GM18517 (cell line): ENCODE measurements at regions not wholly inside any gene's neighbourhood (a gene's known extent, or its start where the extent isn't known, plus 50 kb on each side); places are given as distances from the start of the nearest gene placed in this dataset.
"Not testable (repeated sequence)": the region's sequence is repeated elsewhere in the genome, so short reads cannot be mapped to it uniquely, and the experiment has no call there.

Source experiments
- ATAC-seq: cut with Tn5 transposase; IDR thresholded peaks from one replicate; pipeline ENCODE4 v1.9.1; 2021; ENCODE audit warnings: mild to moderate bottlenecking, moderate library complexity; ENCODE audit not compliant: unreplicated experiment

DNA sequence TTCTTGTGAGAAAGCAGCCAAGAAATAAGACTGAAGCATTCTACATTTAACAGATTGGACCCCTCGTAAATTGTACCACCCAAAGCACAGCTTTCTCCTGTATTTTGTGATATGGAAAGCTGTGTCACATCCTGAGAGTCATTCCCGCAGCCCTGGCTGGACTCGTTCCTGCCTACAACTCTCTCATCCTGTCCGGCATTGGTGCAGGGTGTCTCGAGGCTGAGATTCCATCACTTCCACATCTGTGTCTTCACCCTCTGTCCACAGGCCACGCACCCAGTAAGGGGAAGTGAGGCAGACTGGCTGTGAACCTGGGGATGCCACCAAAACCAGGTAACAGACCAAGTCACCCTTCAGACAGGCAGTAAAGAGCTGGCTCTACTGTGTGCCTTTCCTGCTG lies 146.2 kb upstream of the KLF6 start:
- ATAC-seq, result no peak

DNA sequence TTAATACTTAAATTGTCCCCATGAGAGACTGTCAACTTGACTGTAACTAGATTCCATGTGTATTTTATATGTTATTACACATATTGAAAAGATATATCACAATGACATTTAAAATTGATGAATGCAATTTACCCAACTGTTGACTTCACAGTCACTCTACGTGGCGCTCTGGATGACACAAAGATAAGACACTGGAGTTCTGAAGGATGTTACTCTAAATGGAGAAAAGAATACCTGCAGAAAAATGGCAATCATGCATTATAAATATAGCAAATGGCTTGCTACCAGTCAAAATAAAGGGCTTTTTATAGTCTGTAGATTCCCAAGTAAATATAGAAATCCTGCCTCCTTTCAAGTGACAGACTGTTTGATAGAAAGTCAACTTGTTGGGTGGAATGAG lies 143.6 kb upstream of the KLF6 start:
- no peak for ATAC-seq

DNA sequence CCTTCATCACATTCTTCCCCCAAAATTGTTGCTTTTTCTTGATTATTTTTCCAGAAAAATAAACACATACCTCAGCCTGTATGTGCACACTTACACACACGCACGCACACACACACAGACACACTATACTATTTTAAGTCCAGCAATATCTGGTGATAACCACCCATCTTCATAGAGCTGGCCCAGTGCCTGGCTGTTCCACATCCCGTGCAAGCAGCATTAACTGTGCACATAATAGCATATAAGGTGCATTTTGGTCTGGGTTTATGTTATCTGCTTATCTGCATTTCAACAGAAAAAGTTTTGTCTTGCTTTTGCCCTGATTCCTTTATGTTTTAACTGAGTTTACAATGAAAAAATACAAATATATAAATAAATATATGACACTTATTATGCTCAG lies 143.1 kb upstream of the KLF6 start:
- ATAC-seq, result no peak

DNA sequence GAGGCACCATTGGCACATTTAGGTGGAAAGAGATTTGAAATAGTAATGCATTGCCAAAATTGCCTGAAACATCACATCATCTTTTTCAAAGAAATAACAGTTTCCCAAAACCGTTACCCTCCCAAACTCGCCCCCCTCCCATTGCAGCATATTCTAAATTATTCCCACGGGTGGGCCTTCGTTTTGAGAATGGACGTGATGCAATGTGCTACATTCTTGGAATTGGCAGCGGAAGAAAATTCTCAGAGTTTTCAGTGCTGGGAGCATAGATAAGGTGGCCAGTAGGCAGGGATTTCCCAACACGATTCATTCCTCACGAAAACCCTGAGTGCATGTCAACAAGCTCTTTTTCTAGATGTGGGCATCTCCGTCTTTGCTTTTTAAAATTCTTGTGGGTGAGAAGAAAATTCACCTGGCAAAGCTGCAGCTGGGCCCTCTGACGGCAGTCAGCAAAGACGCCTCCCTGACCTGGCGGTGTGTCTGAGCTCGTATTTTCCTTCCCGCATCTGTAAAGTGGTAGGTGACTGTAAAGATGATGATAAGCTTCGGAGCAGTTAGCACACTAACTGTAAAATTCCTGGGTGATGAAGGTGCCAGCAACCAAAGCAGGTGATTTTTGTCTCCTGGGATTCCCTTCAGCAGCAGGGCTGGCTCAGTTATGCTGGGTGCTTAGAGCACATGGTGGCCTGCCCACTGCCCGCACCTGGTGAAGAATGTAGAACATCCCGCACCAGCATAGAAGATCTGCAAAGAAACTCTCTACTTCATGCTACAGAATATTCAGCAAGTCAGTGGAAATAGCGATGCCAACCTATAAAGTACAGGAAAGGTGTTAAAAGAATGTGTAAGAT lies 141.9 kb upstream of the KLF6 start:
- no peak for ATAC-seq

DNA sequence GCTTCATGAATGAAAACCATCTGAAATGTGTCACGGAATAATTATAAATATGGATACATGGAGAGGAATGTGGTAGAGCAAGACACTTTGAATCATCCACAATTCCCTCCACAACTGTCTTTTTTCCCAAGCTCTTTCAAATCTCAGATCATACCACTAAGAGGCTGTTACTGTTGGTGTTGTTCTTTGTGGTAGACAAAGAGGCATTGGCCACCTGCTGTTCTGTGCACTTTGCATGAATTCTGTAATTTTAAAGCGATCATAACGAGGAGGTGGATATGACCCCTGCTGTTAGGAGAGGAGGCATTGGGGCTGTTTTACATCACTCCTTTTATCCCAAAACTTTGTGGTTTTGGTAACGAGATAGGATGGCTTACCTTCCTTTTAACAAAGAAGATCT lies 141.2 kb upstream of the KLF6 start:
- no peak for ATAC-seq

DNA sequence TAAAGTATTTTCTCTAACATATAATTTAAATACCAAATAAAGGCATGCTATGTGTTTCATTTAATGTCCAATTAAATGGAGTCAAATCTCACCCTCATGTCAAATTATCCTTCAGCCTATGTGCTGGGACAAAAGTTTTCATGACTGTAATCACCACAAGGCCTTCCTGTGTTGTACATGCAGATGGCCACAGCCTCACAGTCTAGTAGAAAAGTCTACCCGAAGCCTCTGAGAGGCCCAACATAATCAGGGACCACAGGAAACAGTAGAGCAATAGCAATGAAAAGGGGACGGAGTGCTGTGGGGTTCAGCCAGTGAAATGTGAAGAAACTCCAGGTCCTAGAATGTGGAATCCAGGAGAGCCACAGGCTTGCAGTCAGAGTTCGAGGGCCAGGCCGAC lies 140.2 kb upstream of the KLF6 start:
- ATAC-seq, result no peak

DNA sequence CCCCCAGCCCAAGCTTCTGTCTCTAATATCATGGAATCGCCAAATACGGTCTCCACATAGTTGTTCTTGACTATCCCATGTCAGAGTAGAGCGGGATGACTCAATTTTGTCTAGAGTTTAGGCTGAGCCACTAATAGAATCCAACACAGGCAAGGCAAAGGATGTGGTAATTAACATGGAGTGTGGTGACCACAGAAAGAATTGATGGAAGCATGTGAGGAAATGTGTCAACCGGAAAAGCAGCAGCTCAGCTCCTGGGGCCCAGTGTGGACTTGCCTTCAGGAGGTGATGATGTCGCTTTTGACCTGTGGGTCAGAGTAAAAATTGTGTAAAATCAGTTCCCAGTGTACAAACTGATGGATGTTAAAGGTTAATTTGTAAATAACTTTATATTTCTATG lies 139.3 kb upstream of the KLF6 start:
- no peak for ATAC-seq

DNA sequence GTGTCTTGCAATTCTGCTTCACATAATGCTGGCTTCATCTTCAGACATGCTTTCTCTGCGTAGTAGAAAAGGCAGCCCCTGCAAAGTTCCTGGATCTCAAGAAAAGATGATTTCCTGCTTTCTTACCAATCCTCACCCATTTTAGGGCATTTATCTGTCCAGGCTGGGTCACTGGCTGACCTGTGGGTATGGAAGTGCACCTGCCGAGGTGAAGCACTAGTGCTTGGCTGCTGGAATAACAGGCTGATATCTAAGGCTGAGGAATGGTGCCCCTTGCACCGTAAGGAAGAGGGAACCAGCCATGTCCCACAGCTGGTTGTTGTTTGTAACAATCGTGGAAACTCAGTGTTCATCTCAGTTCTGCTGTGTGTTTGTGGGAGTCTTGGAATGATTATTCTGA lies 138.0 kb upstream of the KLF6 start:
- no peak for ATAC-seq

DNA sequence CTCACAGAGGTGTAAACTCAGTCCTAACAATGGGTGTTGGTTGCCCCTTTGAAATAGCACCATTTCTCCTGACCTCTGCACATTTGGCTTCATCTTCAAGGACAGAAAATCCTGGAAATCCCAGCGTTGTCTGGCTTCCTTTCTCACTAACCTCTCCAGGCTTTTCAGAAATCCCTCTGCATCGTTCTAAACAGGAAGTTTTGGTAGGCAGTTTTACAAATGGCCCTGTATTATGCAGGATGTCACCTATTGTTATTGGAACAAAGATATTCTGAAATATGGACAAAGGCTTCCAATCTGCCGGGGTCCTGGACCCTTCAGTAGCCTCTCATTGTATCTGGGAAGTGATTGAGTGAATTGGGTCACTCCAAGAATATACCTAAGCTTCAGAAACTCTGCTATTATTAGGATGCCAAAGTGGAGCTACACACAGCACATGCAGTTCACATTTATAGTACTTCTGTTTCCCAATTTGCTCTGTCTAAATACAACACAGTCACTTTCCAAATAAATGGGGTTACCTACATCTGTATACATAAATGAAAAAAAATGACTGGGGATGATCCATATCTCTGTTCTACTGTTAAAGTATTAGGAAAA lies 134.8 kb upstream of the KLF6 start:
- ATAC-seq, result no peak

DNA sequence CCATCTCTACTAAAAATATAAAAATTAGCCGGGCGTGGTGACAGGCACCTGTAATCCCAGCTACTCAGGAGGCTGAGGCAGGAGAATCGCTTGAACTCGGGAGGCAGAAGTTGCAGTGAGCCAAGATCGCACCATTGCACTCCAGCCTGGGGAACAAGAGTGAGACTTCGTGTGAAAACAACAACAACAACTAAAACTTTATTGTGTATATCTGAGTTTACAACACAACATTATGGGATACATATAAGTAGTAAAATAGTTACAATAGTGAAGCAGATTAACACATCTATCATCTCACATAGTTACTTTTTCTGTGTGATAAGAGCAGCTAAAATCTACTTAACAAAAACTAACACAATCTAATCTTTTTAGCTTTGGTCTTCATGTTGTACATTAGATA lies 132.4 kb upstream of the KLF6 start:
- ATAC-seq, result not testable (repeated sequence)

DNA sequence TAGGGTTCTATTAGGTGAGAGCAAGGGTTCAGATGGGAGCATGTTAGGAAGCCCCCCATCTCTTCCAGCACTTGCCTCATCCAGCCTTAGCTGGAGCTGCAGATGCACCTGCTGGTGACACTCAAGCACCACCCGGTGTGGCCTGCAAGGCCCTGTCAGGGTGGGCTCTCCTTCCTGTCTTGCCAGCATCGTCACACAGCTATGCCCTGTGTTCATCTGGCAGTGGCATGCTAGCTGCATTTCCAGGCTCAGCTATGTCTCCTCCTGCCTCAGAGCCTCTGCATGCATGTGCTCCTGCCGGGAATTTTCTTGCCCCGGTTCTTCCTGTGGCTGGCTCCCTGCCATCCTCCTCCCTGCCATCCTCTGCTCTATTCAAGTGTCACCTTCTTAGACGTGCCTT lies 129.7 kb upstream of the KLF6 start:
- ATAC-seq, result no peak

DNA sequence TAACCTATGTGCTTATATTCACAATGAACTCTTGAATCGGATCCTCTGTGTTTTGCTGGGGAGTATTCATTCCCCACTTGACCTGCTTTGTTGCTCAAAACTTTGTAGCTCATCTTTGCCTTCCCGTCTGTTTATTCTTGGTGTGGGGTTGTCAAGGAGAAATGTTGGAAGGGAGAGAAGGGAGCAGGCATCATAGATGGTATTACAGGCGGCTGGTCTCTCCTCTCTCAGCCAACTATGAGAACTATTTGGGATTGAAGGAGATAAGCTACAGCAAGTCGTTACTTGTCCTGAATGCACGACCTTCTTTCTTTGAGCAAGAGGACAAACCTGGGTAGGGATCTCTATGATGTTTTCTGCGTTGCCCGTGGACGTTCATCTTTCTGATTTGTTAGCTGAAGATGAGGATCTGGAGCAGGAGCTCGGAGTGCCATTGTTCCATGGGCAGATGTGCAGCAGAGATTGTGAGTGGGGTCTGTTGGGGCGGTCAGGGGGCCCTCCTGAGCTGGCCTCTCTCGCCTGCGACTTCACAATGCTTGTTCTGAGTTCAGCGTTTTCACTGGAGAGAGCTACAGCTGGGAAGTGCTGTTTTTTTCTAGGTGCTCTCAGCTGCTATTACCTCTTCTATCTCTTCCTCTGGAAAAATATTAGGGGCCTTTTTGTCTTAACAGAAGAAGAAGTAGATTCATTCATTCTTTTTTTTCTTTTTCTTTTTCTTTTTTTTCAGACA lies 126.9 kb upstream of the KLF6 start:
- no peak for ATAC-seq

DNA sequence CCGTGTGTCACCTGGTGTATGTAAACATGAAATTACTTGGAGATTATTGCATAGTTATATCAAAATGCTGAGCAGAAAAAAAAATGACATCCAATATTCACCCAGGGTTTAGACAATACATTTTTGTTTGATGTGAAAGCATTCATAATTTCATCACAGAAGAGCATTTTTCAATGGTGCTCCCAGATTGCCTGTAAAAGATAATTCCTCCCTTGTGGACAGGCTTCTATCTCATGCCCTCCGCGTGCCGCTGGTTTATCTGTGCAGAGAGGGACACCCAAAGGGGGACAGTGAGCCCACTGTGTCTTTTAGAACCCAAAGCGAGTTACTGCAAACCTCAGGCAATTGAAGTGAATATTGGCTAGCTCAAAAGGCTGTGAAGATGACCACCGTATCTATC lies 126.2 kb upstream of the KLF6 start:
- no peak for ATAC-seq

DNA sequence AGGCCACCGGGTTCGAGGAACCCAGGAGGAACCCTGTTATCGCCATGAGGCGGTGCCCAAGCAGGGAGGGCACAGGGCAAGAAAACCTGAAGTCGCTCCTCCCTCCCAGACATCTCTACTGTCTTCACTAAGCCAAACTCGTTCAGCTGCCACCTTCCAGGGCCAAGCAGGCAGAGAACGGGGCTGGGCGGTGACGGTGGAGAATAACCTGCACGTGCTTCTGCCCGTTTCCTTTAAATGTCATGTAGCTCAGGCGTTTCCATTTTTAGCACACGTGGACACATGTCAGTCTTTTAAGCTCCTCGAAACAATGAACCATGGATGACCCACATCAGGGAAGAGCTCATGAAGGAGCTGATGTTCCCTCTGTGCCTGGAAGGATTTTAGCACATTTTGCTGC lies 124.3 kb upstream of the KLF6 start:
- no peak for ATAC-seq

DNA sequence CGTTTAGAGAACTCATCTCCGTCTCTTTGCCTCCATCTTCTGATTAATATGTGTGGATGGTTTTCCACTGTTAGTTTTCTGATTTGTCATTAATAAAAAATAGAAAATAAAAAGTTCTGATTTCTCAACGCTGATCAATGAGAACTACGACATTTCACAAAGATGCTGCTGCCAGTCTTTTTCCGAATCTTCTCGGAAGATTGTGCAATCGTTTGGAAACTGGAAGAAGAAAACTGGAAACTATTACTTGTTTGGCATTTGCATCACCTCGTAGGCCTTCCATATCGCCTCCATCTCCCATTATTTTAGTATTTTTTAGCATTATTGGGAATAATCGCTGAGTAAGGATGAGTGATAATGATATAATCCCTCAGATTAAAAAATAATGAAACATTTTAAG lies 123.2 kb upstream of the KLF6 start:
- ATAC-seq, result no peak

DNA sequence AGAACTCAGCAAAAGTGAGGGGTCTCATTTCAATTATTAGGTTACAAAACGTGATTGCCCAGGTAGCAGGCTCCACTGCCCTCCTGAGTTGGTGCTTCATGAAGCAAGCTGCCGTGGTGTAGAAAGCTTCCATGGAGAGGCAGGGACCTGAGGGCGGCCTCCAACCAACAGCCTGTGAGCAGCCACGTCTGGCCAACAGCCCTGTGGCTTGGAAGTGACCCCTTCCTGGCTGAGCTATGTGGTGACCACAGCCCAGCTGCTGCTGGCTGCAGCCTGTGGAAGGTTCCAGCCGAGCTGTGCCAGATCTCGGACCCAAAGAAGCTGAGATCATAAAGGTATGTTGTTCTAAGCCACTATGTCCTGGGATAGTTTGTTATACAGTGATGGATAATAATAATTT lies 122.5 kb upstream of the KLF6 start:
- no peak for ATAC-seq

DNA sequence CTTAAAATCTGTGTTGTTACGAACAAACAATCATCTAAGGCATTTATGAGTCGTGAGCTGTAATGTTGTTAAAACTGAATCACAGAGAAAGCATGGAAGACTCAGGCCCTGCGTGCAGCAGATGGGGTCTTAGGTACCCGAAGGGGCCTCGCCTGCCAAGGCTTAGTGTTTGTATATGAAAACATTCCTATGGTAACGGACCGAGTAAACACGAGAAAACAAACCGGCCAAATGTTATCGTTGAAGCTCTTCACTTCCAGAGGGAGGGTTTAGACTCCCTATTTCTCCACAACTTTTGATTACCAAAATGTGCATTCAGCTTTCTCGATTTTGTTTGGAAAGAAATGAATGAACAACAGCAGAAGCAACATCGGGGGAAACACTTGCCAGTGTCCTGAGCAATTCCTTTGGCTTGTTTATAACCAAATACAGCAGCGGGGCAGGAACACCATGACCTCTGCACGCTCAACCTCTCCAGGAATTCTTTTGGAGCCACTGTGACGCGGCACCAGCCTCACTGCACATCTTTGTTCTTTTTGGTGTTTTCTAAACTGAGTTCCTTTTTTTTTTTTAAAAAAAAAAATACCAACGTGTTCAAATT lies 121.6 kb upstream of the KLF6 start:
- ATAC-seq, result no peak

DNA sequence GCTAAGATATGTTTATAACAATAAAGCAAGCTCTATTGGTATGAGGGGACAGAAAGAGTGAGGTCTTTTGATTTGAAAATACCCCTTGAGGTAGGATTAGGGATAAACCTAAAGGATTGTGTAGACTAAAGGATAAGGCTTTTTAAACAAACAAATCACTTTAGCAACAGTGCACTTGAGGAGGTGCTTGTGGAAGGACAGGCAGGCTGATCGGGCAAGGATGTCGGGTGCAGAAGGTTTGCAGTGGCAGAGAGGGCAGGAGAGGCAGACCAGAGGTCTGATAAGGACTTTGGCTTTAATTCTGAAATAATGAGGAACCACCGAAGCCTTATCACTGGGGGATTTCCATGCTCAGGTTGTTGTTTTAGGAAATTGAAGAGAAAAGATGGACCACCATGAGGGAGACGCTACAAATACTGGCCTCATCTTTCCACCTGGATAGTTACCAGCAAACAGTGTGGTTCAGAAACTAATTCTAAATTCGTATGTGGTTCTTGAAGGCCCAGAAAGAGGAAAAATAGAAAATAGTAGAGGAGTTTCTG lies 119.5 kb upstream of the KLF6 start:
- no peak for ATAC-seq

DNA sequence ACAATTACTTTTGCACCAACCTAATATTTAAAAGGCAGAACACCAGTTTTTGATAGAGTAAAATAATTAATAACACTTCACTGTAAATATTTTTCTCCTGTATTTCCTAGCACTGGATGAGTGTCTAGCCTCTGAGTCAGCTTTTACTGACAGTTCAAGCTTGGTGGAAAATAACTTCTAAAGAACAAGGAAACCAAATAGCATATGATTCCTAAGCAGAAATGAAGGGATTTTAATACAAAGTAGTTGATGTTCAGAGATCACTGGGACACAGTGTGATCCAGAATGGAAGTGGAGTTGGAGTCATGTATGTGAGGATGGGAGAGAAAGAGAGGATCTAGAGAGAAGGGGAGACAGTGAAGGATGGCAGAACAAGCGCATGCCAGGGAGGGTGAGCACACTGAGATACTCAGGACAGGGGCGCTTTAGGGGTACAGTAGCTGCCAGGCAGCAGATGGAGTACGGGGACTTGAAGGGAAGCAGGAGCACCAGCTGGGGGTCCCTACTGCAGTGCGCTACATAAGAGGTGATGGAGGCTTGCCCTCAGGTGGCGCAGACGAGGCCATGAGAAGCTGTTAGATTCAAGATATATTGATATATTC lies 117.9 kb upstream of the KLF6 start:
- peak; percentile 32 for ATAC-seq

DNA sequence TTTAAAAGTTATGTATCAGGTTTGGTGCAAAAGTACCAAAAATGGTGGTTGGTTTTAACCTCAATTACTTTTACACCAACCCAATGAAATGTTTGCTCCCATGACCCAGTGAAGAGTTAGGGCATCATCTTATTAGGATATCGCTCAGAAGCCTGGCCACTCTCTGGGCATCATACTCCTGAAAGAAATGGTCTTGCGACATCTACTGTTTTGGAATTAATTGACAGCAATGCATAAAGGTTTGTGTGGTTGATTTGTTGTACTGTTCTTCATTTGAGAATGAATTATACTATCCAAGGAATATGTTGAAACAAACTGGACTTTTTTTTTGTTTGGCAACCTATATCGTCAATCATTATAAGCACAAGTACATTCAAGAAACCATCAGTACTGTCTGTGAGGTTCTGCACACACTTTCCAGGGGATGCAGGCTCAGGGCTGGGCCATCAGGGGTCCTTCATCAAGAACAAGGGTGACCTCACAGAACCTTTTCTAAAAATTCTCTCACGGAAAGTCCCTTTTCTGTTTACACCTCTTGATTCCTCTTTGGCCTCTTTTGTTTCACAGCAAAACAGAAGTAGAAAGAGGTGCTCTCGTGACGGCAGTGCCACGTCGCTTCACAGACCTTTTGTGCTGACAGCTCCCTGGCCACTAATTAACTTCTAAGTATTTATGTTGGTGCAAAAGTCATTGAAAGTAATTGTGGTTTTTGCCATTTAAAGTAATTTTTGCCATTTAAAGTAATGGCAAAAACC lies 117.2 kb upstream of the KLF6 start:
- ATAC-seq, result peak; percentile 91
